Activated CD4-positive, alpha-beta T cell treated with anti-CD3 and anti-CD28 coated beads, Interleukin-2, Interleukin-6, amounts not matched to agents 100 ng/mL and 50 ng/mL, durations not matched to agents 16 hours and 8 hours (primary cell): ENCODE measurements at regions not wholly inside any gene's neighbourhood (a gene's known extent, or its start where the extent isn't known, plus 50 kb on each side); places are given as distances from the start of the nearest gene placed in this dataset.
"Not testable (repeated sequence)": the region's sequence is repeated elsewhere in the genome, so short reads cannot be mapped to it uniquely, and the experiment has no call there.

ENCODE experiments used
- DNase-seq: peaks from one replicate; pipeline ENCODE4 v3.0.0-alpha.2; 2020

DNA sequence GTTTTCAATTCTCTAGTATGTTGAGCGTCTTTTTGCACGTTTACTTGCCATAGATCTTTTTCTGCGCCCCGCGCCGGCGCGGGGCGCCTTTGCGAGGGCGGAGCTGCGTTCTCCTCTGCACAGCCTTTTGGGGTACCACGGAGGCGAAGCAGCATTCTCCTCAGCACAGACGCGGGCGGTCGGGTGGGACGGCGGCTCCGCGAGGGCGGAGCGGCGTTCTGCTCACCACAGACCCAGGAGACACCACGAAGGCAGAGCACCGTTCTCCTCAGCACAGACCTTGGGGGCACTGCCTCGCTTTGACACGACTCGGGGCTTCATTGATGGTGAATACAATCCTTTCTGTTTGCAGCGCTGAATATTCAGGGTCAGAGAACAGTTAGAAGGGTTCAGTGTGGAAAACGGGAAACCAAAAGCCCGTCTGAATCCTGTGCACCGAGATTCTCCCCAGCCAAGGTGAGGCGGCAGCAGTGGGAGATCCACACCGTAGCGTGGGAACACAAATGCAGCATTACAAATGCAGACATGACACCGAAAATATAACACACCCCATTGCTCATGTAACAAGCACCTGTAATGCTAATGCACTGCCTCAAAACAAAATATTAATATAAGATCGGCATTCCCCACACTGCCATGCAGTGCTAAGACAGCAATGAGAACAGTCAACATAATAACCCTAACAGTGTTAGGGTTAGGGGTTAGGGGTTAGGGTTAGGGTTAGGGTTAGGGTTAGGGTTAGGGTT, 190.7 kb upstream of the VIPR2 start:
- DNase-seq, result not testable (repeated sequence)

DNA sequence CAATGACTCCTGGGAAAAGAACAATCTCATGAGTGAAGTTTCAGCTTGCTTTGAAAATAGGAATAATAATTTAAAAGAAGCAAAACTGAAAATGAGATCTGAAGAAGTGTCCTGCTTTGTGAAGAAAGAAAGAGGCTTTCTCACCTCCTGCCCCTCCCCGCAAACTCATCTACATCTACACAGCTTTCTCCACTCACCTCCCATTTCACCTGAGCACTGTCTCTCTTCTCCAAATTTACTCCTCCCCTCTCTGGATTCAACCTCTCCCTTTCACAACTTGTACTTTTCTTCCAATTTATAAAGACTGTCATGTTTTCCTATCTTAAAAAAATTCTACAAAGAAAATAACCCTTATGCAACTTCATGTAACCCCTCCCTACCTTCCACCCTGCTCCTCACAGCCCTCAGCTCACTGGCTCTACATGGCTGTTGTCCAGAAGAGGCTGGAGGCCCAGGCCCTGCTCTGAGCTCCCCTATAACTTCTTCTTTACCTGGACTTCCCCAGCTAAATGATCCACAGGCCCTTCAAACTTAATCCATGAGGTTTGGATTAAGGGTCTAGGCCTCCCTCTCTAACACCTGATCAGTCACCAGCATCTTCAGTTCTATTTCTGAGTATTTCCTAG, 188.3 kb upstream of the VIPR2 start:
- DNase-seq, result not testable (repeated sequence)

DNA sequence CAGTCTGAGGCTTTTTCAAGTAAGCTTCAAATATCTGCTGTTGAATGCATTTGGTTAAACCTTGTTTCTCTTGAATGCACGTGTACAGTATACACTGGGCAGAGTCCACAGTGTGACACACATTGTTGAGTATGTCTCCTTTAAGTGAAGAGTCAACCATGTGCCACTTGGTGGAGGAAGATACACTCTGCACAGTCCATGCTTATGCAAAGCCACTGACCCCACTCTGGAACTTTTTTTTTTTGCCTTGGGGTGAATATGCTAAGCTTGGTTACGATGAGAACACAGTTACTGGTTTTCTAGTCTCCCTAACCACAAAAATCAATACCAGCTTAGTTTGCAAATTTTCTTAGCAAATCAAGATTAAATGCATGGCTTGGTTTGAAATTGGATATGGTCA, 186.8 kb upstream of the VIPR2 start:
- no peak for DNase-seq

DNA sequence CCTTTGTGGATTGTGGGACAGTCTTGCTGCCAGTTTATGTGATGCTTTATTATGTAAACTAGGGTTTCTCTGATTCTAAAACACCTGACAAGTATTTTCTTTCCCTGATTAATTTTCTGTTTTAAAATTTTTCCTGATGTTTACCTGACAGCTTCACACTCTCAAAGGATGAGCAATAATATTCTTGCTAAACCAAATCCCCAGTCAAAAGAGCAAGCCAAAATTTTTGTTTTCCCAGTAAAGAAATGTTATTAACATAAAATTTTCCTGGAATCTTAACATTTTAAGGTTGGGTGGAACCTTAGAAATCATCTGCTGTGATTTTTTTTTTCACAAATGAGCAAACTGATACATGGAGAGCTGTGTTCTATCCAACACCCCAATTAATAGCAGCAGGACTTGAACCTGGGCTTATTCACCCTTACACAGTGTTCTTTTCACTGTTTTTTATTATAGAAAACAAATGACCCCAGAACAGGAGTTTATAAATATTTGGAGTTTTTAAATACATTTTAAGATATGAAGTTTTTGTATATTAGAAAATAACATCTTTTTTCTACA, 185.2 kb upstream of the VIPR2 start:
- no peak for DNase-seq

DNA sequence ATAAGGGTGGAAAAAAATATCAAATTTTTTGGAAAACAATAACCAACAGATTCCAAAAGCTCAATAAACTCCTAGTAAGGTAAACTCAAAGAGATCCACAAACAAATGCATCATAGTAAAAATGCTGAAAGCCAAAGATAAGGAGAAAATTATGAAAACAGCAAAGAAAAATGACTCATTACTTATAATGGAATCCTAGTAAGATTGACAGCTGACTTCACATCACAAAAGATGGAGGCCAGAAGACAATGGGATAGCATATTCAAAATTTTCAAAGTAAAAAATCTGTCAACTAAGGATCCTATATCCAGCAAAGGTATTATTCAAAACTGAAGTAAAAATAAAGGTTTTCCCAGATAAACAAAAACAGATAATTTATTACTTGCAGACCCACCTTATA, 183.4 kb upstream of the VIPR2 start:
- no peak for DNase-seq

DNA sequence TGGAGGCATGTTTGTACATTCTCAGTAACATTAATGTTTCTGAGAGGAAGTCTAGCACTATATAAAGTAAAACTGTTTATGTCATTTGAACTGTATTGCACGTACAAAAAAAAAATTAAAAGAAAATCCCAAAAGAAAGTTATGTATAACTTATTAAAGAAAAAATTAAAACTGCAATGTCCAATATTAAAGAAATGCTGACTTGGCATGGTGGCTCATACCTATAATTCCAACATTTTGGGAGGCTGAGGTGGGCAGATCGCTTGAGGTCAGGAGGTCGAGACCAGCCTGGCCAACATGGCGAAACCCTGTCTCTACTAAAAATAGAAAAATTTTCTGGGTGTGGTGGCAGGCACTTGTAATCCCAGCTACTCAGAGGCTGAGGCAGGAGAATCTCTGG, 178.7 kb upstream of the VIPR2 start:
- DNase-seq, result no peak

DNA sequence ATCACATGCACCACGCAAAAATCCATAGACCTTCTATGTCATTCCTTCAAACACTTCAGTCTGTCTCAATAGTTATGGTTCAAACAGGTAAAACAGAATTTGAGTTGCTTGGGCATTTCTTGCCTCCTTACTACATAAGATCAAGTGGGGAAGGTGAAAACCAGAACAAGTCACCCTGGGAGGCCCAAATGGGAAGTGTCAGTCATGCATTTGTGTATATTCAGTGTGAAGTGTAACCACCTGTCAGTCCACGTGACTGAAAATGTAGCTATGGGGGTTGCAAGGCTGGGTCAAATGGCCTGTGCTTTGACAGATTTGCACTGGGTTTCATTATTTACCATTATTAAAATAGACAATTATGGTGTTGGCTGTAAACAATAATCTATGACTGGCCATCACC, 176.6 kb upstream of the VIPR2 start:
- no peak for DNase-seq

DNA sequence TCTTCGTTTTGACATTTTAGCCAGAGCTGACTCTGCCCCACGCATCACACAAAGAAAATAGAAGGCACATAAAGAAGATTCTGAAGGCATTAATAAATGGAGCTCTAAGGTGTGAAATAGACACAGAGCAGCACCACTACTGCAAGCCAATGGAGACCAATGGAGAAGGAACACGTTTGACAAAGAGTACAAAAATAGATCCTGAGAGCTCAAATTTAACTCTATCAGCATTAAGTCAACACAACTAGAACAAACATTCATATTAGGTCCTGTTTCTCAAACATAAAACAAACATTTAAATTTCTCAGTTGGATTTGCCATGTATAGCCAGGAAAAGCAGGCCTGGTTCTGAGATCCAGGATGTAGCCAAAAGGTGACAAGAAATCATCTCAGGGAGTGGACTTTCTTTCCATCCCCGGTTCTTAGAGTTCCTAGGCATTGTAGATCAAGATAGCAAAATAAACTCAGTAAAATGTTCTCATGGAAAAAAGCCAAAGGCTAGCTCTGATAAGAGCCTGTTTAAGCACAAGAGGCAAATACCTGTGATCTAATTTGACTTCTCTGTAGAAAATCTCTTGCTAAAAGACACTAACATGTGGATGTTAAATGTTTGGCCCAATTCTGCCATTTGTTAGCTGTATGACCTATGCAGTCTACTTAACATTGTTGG, 174.2 kb upstream of the VIPR2 start:
- no peak for DNase-seq

DNA sequence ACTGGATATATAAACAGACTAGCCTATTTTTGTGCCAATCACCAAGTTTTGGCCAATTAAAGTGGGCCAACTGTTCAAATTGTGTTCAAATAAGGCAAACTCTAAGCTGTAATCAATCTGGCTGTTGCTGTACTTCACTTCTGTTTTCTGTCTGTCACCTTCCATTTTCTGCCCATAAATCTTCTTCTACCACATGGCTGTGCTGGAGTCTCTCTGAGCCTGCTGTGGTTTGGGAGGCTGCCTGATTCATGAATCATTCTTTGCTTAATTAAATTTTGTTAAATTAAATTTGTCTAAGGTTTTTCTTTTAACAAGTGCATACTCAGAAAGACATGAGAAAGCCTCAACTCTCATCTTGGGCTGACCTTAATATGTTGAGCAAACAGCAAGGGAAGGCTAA, 172.6 kb upstream of the VIPR2 start:
- no peak for DNase-seq

DNA sequence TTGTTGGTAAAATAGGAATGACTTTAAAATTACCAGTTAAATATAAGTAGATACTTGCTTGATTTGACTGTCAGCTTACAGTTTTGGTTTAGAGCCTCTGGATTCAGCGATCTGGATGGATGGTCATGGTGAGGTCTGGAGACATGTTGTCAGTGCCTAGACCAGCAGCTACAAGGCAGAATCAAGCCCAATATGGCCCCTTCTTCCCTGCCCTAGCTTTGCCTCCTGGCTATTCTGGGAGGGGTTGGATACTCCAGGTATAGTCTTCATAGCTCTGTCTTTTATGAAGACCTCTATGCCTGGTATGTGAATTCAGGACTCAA, 166.5 kb upstream of the VIPR2 start:
- no peak for DNase-seq

DNA sequence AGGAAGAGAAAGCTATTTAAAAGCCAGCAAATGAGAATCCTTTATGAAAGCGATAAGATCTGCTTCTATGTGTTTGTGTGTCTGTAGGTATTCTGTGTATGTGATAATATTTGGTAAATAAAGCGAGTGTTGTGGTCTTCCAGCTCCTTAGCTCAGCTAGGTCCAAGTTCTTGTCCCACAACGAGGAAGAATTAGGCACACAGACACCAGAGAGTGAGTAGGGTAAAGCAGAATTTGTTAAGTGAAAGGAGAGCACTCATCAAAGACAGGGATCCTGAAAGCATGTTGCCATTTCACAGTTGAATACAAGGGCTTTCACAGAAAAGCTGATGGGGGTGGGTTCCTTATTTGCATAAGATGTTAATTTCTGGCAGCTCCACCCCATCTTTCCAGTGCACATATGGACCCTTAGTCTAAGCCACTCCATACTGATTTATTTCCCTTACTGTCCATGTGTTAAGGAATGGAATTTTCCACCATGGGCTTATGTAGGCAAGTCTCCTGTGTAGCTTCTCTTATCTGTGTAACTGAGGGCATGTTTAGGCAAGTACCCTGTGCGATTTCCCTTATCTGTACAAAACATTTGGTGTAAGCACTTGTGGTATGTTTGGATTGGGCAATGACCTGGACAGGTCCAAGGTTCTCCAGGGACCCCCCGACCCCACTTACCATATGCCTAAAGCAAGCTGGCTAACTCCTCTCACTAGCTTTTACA, 165.9 kb upstream of the VIPR2 start:
- DNase-seq, result no peak

DNA sequence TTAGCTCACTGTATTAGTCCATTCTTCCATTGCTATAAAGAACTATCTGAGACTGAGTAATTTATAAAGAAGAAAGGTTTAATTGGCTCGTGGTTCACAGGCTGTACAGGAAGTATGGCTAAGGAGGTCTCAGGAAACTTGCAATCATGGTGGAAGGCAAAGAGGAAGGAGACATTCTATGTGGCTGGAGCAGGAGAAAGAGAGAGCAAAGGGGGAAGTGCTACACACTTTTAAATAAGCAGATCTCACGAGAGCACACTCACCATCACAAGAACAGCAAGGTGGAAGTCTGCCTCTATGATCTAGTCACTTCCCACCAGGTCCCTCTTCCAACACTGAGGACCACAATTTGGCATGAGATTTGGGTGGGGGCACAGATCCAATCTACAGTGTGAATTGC, 164.5 kb upstream of the VIPR2 start:
- DNase-seq, result not testable (repeated sequence)

DNA sequence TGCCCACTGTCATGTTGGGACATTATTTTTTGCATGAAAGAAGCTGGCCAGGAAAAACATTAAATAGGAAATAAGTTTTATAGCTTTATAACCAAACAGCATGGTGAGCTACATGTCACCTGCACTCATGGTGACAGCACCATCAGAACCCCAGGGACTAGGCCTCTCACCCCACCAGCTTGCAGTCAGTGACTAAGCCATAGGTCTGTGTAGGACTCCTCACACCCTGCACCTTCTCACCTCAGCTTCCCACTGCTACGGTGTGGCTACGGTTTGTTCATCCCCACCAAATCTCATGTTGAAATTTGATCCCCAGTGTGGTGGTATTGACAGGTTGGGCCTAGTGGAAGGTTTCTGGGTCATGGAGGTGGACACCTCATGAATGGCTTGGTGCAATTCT, 161.3 kb upstream of the VIPR2 start:
- DNase-seq, result no peak

DNA sequence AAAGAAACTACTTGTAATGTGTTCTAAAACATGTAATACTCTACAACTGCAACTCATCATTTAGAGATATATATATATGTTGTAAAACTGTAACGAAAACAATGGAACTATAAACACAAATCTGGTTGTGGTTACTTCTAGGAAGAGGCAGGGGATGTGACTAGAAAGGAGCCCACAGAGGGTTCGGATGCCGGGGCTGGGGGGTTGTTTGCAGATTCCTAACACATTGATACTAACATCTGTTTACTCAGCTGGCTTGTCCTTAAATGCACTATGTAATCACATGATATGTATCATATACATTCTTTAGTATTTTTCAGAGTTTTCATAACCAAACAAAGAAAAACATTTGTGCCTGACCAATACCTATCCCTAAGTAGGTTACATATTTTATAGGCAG, 160.5 kb upstream of the VIPR2 start:
- not testable (repeated sequence) for DNase-seq

DNA sequence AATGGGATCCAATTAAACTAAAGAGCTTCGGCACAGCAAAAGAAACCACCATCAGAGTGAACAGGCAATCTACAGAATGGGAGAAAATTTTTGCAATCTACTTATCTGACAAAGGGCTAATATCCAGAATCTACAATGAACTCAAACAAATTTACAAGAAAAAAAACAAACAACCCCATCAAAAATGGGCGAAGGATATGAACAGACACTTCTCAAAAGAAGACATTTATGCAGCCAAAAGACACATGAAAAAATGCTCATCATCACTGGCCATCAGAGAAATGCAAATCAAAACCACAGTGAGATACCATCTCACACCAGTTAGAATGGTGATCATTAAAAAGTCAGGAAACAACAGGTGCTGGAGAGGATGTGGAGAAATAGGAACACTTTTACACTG, 158.8 kb upstream of the VIPR2 start:
- not testable (repeated sequence) for DNase-seq

DNA sequence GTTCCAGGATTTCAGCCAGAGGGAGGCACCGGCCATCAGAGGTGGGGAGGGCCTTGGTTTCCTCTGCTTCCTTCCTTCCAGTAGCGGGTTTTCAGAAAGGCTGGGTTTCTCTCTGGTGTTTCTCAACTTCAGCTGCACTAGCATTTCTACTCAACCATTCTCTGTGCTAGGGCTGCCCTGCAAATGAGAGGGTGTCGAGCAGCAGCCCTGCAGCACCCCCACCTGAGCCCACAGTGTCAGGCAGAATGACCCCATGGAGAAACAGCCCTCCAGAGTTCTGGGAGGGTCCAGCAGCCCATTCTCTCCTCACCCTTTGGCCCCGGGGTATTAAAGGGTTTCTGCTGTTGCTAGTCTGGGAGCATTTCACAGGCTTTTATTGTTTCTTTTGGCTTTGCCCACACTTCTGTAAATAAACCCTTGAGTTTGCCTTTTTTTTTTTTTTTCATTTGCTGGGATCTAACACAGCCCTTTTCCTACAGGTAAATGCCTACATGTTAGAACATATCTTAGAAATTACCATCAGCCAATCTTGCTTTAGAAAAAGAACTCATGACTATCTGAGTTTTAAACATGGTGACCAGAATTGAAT, 151.5 kb upstream of the VIPR2 start:
- no peak for DNase-seq

DNA sequence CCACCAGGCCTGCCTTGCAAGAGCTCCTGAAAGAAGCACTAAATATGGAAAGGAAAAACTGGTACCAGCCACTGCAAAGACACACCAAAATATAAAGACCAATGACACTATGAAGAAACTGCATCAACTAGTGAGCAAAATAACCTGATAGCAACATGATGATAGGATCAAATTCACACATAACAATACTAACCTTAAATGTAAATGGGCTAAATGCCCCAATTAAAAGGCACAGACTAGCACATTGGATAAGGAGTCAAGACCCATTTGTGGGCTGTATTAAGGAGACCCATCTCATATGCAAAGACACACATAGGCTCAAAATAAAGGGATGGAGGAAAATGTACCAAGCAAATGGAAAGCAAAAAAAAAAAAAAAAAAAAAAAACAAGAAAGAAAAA, 141.8 kb upstream of the VIPR2 start:
- not testable (repeated sequence) for DNase-seq

DNA sequence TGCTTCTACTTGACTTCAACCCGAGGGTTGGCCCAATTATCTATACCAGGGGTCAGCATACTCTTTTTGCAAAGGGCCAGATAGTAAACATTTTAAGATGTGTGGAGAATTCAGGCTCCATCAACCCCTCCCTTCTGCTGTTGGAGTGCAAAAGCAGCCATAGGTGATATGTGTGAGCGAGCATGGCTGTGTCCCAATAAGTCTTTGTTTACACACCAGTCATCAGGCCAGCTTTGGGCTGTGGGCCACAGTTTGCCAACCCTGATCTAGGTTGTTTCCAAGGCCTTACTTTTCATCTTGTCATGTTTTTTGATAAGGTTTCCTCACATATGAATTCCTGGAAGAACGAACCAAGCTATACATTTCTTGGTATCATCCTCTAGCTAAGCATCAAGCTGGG, 136.9 kb upstream of the VIPR2 start:
- no peak for DNase-seq

DNA sequence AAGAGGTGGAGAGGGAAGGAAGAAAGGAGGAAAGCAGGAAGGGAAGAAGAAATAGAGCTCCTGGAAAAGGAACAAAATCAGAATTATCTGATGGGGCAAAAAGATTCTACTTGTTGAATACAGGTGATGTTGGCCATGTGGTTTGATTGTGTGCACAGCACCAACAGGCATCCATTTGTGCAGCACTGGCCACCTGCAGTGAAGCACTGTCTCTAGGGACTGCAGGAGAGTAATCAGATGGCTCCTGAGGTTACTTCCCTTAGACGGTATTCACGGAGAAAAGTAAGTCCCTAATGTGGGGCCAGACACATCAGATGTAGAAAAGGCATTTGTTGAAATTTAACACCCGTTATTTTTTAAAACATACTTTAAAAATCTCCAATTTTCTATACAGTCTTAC, 135.3 kb upstream of the VIPR2 start:
- DNase-seq, result no peak

DNA sequence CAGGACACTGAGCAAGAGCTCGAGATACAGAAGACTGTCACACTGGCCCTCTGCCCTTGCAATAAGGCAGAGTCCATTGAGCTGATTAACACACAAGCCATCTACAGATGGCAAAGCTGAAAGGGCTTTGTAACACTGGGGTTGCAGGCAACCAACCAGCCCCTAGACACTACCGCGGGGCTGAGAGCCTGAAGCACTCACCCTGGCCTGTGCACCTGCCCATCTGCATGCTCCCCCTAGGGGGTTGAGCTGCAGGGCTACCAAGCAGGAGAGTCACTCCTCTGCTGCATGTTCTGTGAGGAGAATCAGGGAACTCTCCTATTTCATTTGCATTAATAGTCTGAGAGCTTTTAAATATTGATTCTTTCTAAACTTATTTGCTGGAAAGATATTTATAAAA, 128.1 kb upstream of the VIPR2 start:
- no peak for DNase-seq

DNA sequence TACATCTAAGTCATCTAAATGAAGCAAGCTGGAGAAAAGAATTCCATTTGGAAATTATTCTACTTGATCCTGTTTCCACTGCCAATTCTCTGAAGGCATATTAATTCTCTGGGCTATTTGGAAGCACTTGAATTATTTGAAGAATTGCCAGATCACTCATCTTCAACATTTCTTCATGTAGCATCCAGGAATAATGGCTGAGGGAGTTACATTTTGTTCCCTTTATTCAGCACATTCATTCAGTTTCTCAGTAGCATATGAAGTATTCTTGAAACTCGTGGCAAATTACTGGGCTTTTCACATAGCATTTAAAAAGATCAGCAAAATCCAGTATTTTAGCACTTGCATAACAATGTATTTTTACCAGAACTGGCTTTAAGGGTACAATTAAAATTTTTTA, 127.1 kb upstream of the VIPR2 start:
- DNase-seq, result no peak

DNA sequence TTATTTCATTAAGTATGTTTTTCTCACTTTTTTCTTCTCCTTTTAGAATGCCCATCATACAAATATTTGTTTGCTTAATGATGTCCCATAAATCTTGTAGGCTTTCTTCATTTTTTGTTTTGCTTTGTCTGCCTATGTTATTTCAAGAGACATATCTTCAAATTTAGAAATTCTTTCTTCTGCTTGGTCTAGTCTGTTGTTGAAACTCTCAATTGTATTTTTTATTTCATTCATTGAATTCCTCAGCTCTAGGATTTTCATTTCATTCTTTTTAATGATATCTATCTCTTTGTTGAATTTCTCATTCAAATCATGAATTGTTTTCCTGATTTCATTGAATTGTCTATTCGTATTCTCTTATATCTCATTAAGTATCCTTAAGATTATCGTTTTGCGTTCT, 125.1 kb upstream of the VIPR2 start:
- no peak for DNase-seq

DNA sequence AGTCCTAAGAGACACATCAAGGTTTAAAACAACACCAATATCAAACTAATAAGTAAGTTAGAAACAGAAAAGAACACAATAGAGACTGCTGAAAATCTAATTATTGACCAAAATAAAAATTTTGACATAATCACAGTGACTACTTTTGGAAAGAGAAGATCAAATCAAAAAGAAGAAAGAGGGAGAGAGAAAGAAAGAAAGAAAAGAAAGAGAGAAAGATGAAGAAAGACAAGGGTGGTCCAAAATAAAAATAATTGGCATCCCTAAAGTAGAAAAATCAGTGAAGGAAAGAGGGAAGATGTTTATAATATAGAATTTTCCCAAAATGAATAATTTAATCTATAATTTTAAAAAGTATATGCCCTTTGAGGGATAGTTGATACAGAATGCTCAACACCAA, 118.8 kb upstream of the VIPR2 start:
- no peak for DNase-seq
